IMR-90 (cell line): ENCODE measurements at regions not wholly inside any gene's neighbourhood (a gene's known extent, or its start where the extent isn't known, plus 50 kb on each side); places are given as distances from the start of the nearest gene placed in this dataset.

ENCODE experiments used
- ATAC-seq: fragments of 200-7000 bp; cut with Tn5 transposase; 2 replicates; pipeline ENCODE4 v1.9.1; 2020; ENCODE audit warnings: low read depth, mild to moderate bottlenecking, moderate library complexity
- BruUV-seq: library from RNA; stranded (reverse); fragments of 400-500 nt; replicated peaks from 2 replicates; lab custom pipeline; 2021; lab: Mats Ljungman, UMichigan
- CTCF ChIA-PET: fragments of 300-600 bp; formaldehyde crosslinking; extraction: SDS; loops from one replicate; lab custom pipeline; 2021; ENCODE audit warnings: antibody characterized with exemption; lab: Yijun Ruan, JAX
- POLR2A ChIA-PET: fragments of 300-600 bp; sonication (Branson Sonifier 250); formaldehyde crosslinking; loops from one replicate; lab custom pipeline; 2022; ENCODE audit warnings: antibody characterized with exemption; ENCODE audit not compliant: unreplicated experiment; lab: Charles Lee
- DNase-seq: peaks from one replicate; pipeline ENCODE4 v3.0.0; 2013
- H2AFZ ChIP-seq: replicated peaks from 2 replicates; pipeline ENCODE3; 2013; ENCODE audit warnings: low read length, mild to moderate bottlenecking; ENCODE audit not compliant: poor library complexity
- H2AK5ac ChIP-seq: 2 replicates; pipeline ENCODE4 v1.6.1; 2013; ENCODE audit warnings: low read depth, low read length, inconsistent platforms
- H2AK9ac ChIP-seq: replicated peaks from 2 replicates; pipeline ENCODE3; 2013; ENCODE audit warnings: mild to moderate bottlenecking, low read depth, low read length, moderate library complexity; ENCODE audit not compliant: poor library complexity
- H2BK120ac ChIP-seq: 2 replicates; pipeline ENCODE4 v1.6.1; 2013; ENCODE audit warnings: low read depth, low read length, inconsistent platforms
- H2BK15ac ChIP-seq: 3 replicates; pipeline ENCODE4 v1.6.1; 2013; ENCODE audit warnings: low read depth, low read length, inconsistent platforms
- H2BK20ac ChIP-seq: 2 replicates; pipeline ENCODE4 v1.6.1; 2013; ENCODE audit warnings: low read depth, mild to moderate bottlenecking, inconsistent platforms, low read length, moderate library complexity
- H2BK5ac ChIP-seq: 2 replicates; pipeline ENCODE4 v1.6.1; 2013; ENCODE audit warnings: mild to moderate bottlenecking, low read depth, low read length, inconsistent platforms; ENCODE audit not compliant: poor library complexity, severe bottlenecking
- H3K14ac ChIP-seq: replicated peaks from 2 replicates; pipeline ENCODE4 v1.6.1; 2013; ENCODE audit warnings: low read depth, low read length, inconsistent platforms
- H3K18ac ChIP-seq: 2 replicates; pipeline ENCODE4 v1.6.1; 2013; ENCODE audit warnings: low read depth, low read length, control low read depth
- H3K23ac ChIP-seq: 2 replicates; pipeline ENCODE4 v1.6.1; 2013; ENCODE audit warnings: low read depth, low read length, inconsistent platforms
- H3K27ac ChIP-seq: 2 replicates; pipeline ENCODE4 v1.5.1; 2013; ENCODE audit warnings: mild to moderate bottlenecking, control low read depth, low read length; ENCODE audit not compliant: insufficient read depth
- H3K27me3 ChIP-seq: 2 replicates; pipeline ENCODE4 v1.6.1; 2013; ENCODE audit warnings: low read length; ENCODE audit not compliant: control insufficient read depth, insufficient read depth
- H3K36me3 ChIP-seq: 2 replicates; pipeline ENCODE4 v1.6.1; 2013; ENCODE audit warnings: low read length, mixed read lengths; ENCODE audit not compliant: control insufficient read depth, insufficient read depth
- H3K4ac ChIP-seq: 2 replicates; pipeline ENCODE4 v1.6.1; 2013; ENCODE audit warnings: low read depth, low read length, inconsistent platforms
- H3K4me1 ChIP-seq: 2 replicates; pipeline ENCODE4 v1.6.1; 2013; ENCODE audit warnings: low read length, mixed read lengths; ENCODE audit not compliant: control insufficient read depth, insufficient read depth
- H3K4me2 ChIP-seq: 2 replicates; pipeline ENCODE4 v1.6.1; 2013; ENCODE audit warnings: low read depth, mild to moderate bottlenecking, control low read depth, low read length, moderate library complexity
- H3K4me3 ChIP-seq: 2 replicates; pipeline ENCODE4 v1.5.1; 2013; ENCODE audit warnings: low read depth, mild to moderate bottlenecking, control low read depth, low read length, moderate library complexity; ENCODE audit not compliant: insufficient read depth
- H3K56ac ChIP-seq: 2 replicates; pipeline ENCODE4 v1.6.1; 2013; ENCODE audit warnings: low read length, inconsistent platforms; ENCODE audit not compliant: insufficient read depth; ENCODE audit errors: extremely low read depth
- H3K79me1 ChIP-seq, 2 experiments: 2 replicates each; pipeline ENCODE4 v1.6.1; 2013; ENCODE audit warnings: low read length in 2 of 2, inconsistent platforms in 1 of 2, low read depth in 1 of 2
- H3K9ac ChIP-seq: 2 replicates; pipeline ENCODE4 v1.6.1; 2013; ENCODE audit warnings: low read depth, low read length, control low read depth
- H3K9me1 ChIP-seq: 2 replicates; pipeline ENCODE4 v1.6.1; 2013; ENCODE audit warnings: low read length, inconsistent platforms; ENCODE audit not compliant: insufficient read depth
- H3K9me3 ChIP-seq: 2 replicates; pipeline ENCODE4 v1.6.1; 2013; ENCODE audit warnings: low read length; ENCODE audit not compliant: control insufficient read depth, insufficient read depth
- H4K20me1 ChIP-seq: 2 replicates; pipeline ENCODE4 v1.6.1; 2013; ENCODE audit warnings: low read length, inconsistent platforms; ENCODE audit not compliant: insufficient read depth
- H4K5ac ChIP-seq: 2 replicates; pipeline ENCODE4 v1.6.1; 2013; ENCODE audit warnings: mild to moderate bottlenecking, low read depth, low read length, control low read depth
- H4K8ac ChIP-seq, 2 experiments: 2 replicates each; pipeline ENCODE4 v1.6.1; 2013; ENCODE audit warnings: low read depth in 2 of 2, low read length in 2 of 2, control low read depth in 1 of 2, inconsistent platforms in 1 of 2
- H4K91ac ChIP-seq: 2 replicates; pipeline ENCODE4 v1.6.1; 2013; ENCODE audit warnings: low read depth, low read length, inconsistent platforms; ENCODE audit not compliant: insufficient read depth
- CEBPB ChIP-seq: IDR thresholded peaks from 2 replicates; pipeline ENCODE4 v1.6.1; 2012; ENCODE audit warnings: low read depth, low read length, improper control_type of control experiment
- CHD1 ChIP-seq: IDR thresholded peaks from 2 replicates; pipeline ENCODE4 v1.6.1; 2012; ENCODE audit warnings: low read depth, low read length, improper control_type of control experiment
- CTCF ChIP-seq: conservative IDR thresholded peaks from 2 replicates; pipeline ENCODE4 v1.5.1; 2012; ENCODE audit warnings: mild to moderate bottlenecking, low read depth, low read length, improper control_type of control experiment
- ELK1 ChIP-seq: fragments of 150-350 bp; IDR thresholded peaks from 2 replicates; pipeline ENCODE4 v1.6.1; 2016; ENCODE audit warnings: low read depth, mild to moderate bottlenecking, low read length, moderate library complexity, borderline replicate concordance
- FOS ChIP-seq: fragments of 150-350 bp; IDR thresholded peaks from 2 replicates; pipeline ENCODE4 v1.6.1; 2016; ENCODE audit warnings: low read depth, low read length
- MAFK ChIP-seq: IDR thresholded peaks from 2 replicates; pipeline ENCODE4 v1.6.1; 2012; ENCODE audit warnings: low read depth, low read length, improper control_type of control experiment
- MAZ ChIP-seq: IDR thresholded peaks from 2 replicates; pipeline ENCODE4 v1.6.1; 2012; ENCODE audit warnings: low read depth, mild to moderate bottlenecking, low read length, improper control_type of control experiment, moderate library complexity, borderline replicate concordance
- MXI1 ChIP-seq: IDR thresholded peaks from 2 replicates; pipeline ENCODE4 v1.6.1; 2012; ENCODE audit warnings: low read depth, mild to moderate bottlenecking, low read length, moderate library complexity, borderline replicate concordance
- NFE2L2 ChIP-seq: fragments of 150-350 bp; IDR thresholded peaks from 2 replicates; pipeline ENCODE4 v1.6.1; 2016; ENCODE audit warnings: low read depth, mild to moderate bottlenecking, low read length
- POLR2A ChIP-seq: IDR thresholded peaks from 2 replicates; pipeline ENCODE4 v1.6.1; 2012; ENCODE audit warnings: mild to moderate bottlenecking, low read depth, low read length
- RAD21 ChIP-seq: IDR thresholded peaks from 2 replicates; pipeline ENCODE4 v1.6.1; 2012; ENCODE audit warnings: low read length, improper control_type of control experiment
- RCOR1 ChIP-seq: IDR thresholded peaks from 2 replicates; pipeline ENCODE4 v1.6.1; 2012; ENCODE audit warnings: mild to moderate bottlenecking, low read length, improper control_type of control experiment; ENCODE audit not compliant: insufficient replicate concordance
- RFX5 ChIP-seq: IDR thresholded peaks from 2 replicates; pipeline ENCODE4 v1.8.0; 2012; ENCODE audit warnings: low read depth, mild to moderate bottlenecking, low read length, moderate library complexity
- SMC3 ChIP-seq: fragments of 150-350 bp; IDR thresholded peaks from 2 replicates; pipeline ENCODE4 v1.6.1; 2016; ENCODE audit warnings: low read depth, mild to moderate bottlenecking, antibody characterized with exemption, low read length, moderate library complexity
- dilution Hi-C: fragments of 300-500 bp; cut with HindIII; formaldehyde crosslinking; loops from one replicate; pipeline ENCODE4 v1.14.3; 2018; ENCODE audit warnings: low sequenced_read_pairs; ENCODE audit not compliant: unreplicated experiment
- in situ Hi-C: fragments of 300-500 bp; cut with MboI; formaldehyde crosslinking; loops from 3 replicates; pipeline ENCODE4 v1.14.3; 2019; ENCODE audit warnings: low sequenced_read_pairs, inconsistent platforms, mixed read lengths
- intact Hi-C: fragments of 100-400 bp; cut with micrococcal nuclease; formaldehyde crosslinking; loops from 2 replicates; pipeline ENCODE4 v1.10.0; 2022

GRCh38 chr7:112854169-112854568, 64.0 kb upstream of the TMEM168 start:
- CTCF ChIA-PET: no interaction called here
- no peak overlapping the region for H2AFZ ChIP-seq
- H3K56ac ChIP-seq: no peak overlapping the region
- H3K4me1 ChIP-seq: no peaks in the 10 kb centered on the region
- no peak overlapping the region for H4K91ac ChIP-seq
- no peak overlapping the region for H2BK5ac ChIP-seq
- no peak overlapping the region for H3K4ac ChIP-seq
- H4K20me1 ChIP-seq: no peaks in the 10 kb centered on the region
- no peak overlapping the region for H3K14ac ChIP-seq
- no peak overlapping the region for H4K5ac ChIP-seq
- H3K4me2 ChIP-seq: no peak overlapping the region
- peaks cover 3% of the 10 kb centered on the region; the same call in 1 of the 2 replicates for H3K9me1 ChIP-seq
- in situ Hi-C loops (no loop called here), dilution Hi-C loops (no loop called here), intact Hi-C loops (no loop called here)
- no peak overlapping the region for H3K9ac ChIP-seq
- no peaks in the 10 kb centered on the region for H3K27me3 ChIP-seq
- H2BK120ac ChIP-seq: no peak overlapping the region
- DNase-seq: no peak
- POLR2A ChIA-PET: no interaction called here
- no peak overlapping the region for H2AK9ac ChIP-seq
- no TSS peak for BruUV-seq
- no peaks in the 10 kb centered on the region; the same call in 1 of the 2 replicates for H3K36me3 ChIP-seq
- no peak overlapping the region for H4K8ac ChIP-seq
- H3K4me3 ChIP-seq: no peak overlapping the region
- no peak for TF ChIP-seq CHD1
- no peak for TF ChIP-seq SMC3
- TF ChIP-seq NFE2L2: no peak
- TF ChIP-seq MAFK: no peak
- no peak for TF ChIP-seq POLR2A
- TF ChIP-seq MXI1: no peak
- no peak for TF ChIP-seq MAZ
- no peak for TF ChIP-seq CEBPB
- no peak for TF ChIP-seq FOS
- no peak for TF ChIP-seq ELK1
- no peak for TF ChIP-seq RFX5
- no peak for TF ChIP-seq RAD21
- no peak for TF ChIP-seq CTCF
- no peak for TF ChIP-seq RCOR1
- no peak overlapping the region for H2AK5ac ChIP-seq
- H2BK15ac ChIP-seq: no peak overlapping the region
- H3K18ac ChIP-seq: no peak overlapping the region
- H3K79me1 ChIP-seq: peaks cover 3 to 5% of the 10 kb centered on the region in 2 experiments; a peak in 2 of 4 replicates
- no peak overlapping the region for H3K23ac ChIP-seq
- no peak overlapping the region for H3K27ac ChIP-seq
- no peaks in the 10 kb centered on the region for H3K9me3 ChIP-seq
- no peak for ATAC-seq
- H2BK20ac ChIP-seq: no peak overlapping the region
